GM18526 (cell line): ENCODE measurements at regions not wholly inside any gene's neighbourhood (a gene's known extent, or its start where the extent isn't known, plus 50 kb on each side); places are given as distances from the start of the nearest gene placed in this dataset.

ENCODE experiments used
- POLR2A ChIP-seq: IDR thresholded peaks from 3 replicates; pipeline ENCODE4 v1.6.1; 2011; ENCODE audit not compliant: insufficient read length; ENCODE audit errors: extremely low read depth

- no peak for TF ChIP-seq POLR2A
Measured at GRCh38 chr2:64233376-64233922, 89.2 kb upstream of the PELI1 start.

- TF ChIP-seq POLR2A, result no peak
Measured at GRCh38 chr2:64234150-64234549, 89.9 kb upstream of the PELI1 start.

GRCh38 chr2:64234785-64235184 is 90.6 kb upstream of the PELI1 start:
- no peak for TF ChIP-seq POLR2A

- no peak for TF ChIP-seq POLR2A
Measured at GRCh38 chr2:64237266-64237665, 93.0 kb upstream of the PELI1 start.

GRCh38 chr2:64238799-64239198 is 94.6 kb upstream of the PELI1 start:
- no peak for TF ChIP-seq POLR2A

- no peak for TF ChIP-seq POLR2A
Measured at GRCh38 chr2:64243081-64244036, 99.1 kb upstream of the PELI1 start.

- no peak for TF ChIP-seq POLR2A
Measured at GRCh38 chr2:64244037-64244416, 99.8 kb upstream of the PELI1 start.

GRCh38 chr2:64245631-64246030 is 101.4 kb upstream of the PELI1 start:
- TF ChIP-seq POLR2A, result no peak

GRCh38 chr2:64246962-64247361 is 102.7 kb upstream of the PELI1 start:
- TF ChIP-seq POLR2A, result no peak

GRCh38 chr2:64249426-64249825 is 105.2 kb upstream of the PELI1 start:
- TF ChIP-seq POLR2A, result no peak

- no peak for TF ChIP-seq POLR2A
Measured at GRCh38 chr2:64250063-64250462, 105.8 kb upstream of the PELI1 start.

- no peak for TF ChIP-seq POLR2A
Measured at GRCh38 chr2:64250751-64251423, 106.7 kb upstream of the PELI1 start.

GRCh38 chr2:64251497-64252250 is 107.5 kb upstream of the PELI1 start:
- TF ChIP-seq POLR2A, result no peak

GRCh38 chr2:64258566-64258965 is 114.3 kb upstream of the PELI1 start:
- TF ChIP-seq POLR2A, result no peak

GRCh38 chr2:64259312-64259711 is 115.1 kb upstream of the PELI1 start:
- TF ChIP-seq POLR2A, result no peak
